Panc1 (cell line): ENCODE measurements at regions not wholly inside any gene's neighbourhood (a gene's known extent, or its start where the extent isn't known, plus 50 kb on each side); places are given as distances from the start of the nearest gene placed in this dataset.

Experiments
- CTCF ChIP-seq: fragments of 450-650 bp; IDR thresholded peaks from 2 replicates; pipeline ENCODE4 v1.5.1; 2017; ENCODE audit warnings: mild to moderate bottlenecking
- POLR2AphosphoS5 ChIP-seq: IDR thresholded peaks from 2 replicates; pipeline ENCODE4 v1.6.1; 2012; ENCODE audit warnings: mild to moderate bottlenecking, low read depth, low read length, moderate library complexity
- REST ChIP-seq, 2 experiments: IDR thresholded peaks; 2 replicates each; pipeline ENCODE4 v1.6.1; 2011 to 2012; ENCODE audit warnings: low read depth in 2 of 2, control low read depth in 1 of 2, low read length in 1 of 2, mild to moderate bottlenecking in 1 of 2, moderate library complexity in 1 of 2; ENCODE audit not compliant: insufficient read depth in 1 of 2
- SIN3A ChIP-seq: IDR thresholded peaks from 2 replicates; pipeline ENCODE4 v1.6.1; 2012; ENCODE audit warnings: low read depth, mild to moderate bottlenecking, low read length, moderate library complexity, borderline replicate concordance; ENCODE audit not compliant: insufficient read depth
- TCF7L2 ChIP-seq: IDR thresholded peaks from 2 replicates; pipeline ENCODE4 v1.6.1; 2011; ENCODE audit warnings: mild to moderate bottlenecking, low read depth, low read length, inconsistent platforms

- no peak for TF ChIP-seq POLR2AphosphoS5
- no peak for TF ChIP-seq CTCF
- TF ChIP-seq SIN3A: no peak
- no peak for TF ChIP-seq TCF7L2
- no peak for TF ChIP-seq REST (IDR thresholded peaks at IDR 0.05; ENCODE audit: insufficient read depth in 1 of 2, low read depth in 2 of 2, low read length in 1 of 2)
Measured at GRCh38 chr1:112341986-112342385, 54.0 kb upstream of the CTTNBP2NL start.
